ENCODE measurements at regions not wholly inside any gene's neighbourhood (a gene's known extent, or its start where the extent isn't known, plus 50 kb on each side); places are given as distances from the start of the nearest gene placed in this dataset.

GRCh38 chr11:127790592-127790991 lies 790.0 kb upstream of the KIRREL3 start:
- no peak for TF ChIP-seq TAF1 (IDR thresholded peaks at IDR 0.05; ENCODE audit: borderline replicate concordance, low read depth, low read length)
- TF ChIP-seq POLR2A (IDR thresholded peaks at IDR 0.05; ENCODE audit: low read depth, low read length), result no peak
- no peak for TF ChIP-seq POLR2AphosphoS5 (IDR thresholded peaks at IDR 0.05; ENCODE audit: low read depth, low read length)
